A172 (cell line): ENCODE measurements at regions not wholly inside any gene's neighbourhood (a gene's known extent, or its start where the extent isn't known, plus 50 kb on each side); places are given as distances from the start of the nearest gene placed in this dataset.

Experiments
- DNase-seq: peaks from one replicate; pipeline ENCODE4 v3.0.0-alpha.2; 2015; ENCODE audit warnings: low spot score

- no peak for DNase-seq
Observed at GRCh38 chr5:159819591-159820411, 96.5 kb upstream of the ADRA1B start.

GRCh38 chr5:159820692-159821091 lies 95.6 kb upstream of the ADRA1B start:
- no peak for DNase-seq

- DNase-seq, result no peak
Observed at GRCh38 chr5:159821461-159821940, 94.8 kb upstream of the ADRA1B start.

- DNase-seq, result peak; percentile 45
Observed at GRCh38 chr5:159824188-159825161, 91.8 kb upstream of the ADRA1B start.

- peak; percentile 83 for DNase-seq
Observed at GRCh38 chr5:159825551-159826051, 90.7 kb upstream of the ADRA1B start.

- DNase-seq, result peak; percentile 99
Observed at GRCh38 chr5:159826351-159827214, 89.7 kb upstream of the ADRA1B start.

- DNase-seq, result peak; percentile 14
Observed at GRCh38 chr5:159827861-159828260, 88.4 kb upstream of the ADRA1B start.

- DNase-seq, result no peak
Observed at GRCh38 chr5:159832073-159832472, 84.2 kb upstream of the ADRA1B start.

GRCh38 chr5:159833088-159833487 lies 83.2 kb upstream of the ADRA1B start:
- no peak for DNase-seq

GRCh38 chr5:159833846-159834245 lies 82.4 kb upstream of the ADRA1B start:
- DNase-seq, result no peak

- no peak for DNase-seq
Observed at GRCh38 chr5:159835548-159835947, 80.7 kb upstream of the ADRA1B start.

GRCh38 chr5:159836691-159837090 lies 79.6 kb upstream of the ADRA1B start:
- no peak for DNase-seq

GRCh38 chr5:159837860-159838259 lies 78.4 kb upstream of the ADRA1B start:
- no peak for DNase-seq

- DNase-seq, result no peak
Observed at GRCh38 chr5:159838551-159839222, 77.6 kb upstream of the ADRA1B start.

GRCh38 chr5:159844267-159845121 lies 71.8 kb upstream of the ADRA1B start:
- DNase-seq, result no peak

- DNase-seq, result peak; percentile 89
Observed at GRCh38 chr5:159849437-159850083, 66.7 kb upstream of the ADRA1B start.

GRCh38 chr5:159850160-159850559 lies 66.1 kb upstream of the ADRA1B start:
- DNase-seq, result peak; percentile 71

GRCh38 chr5:159851053-159851452 lies 65.2 kb upstream of the ADRA1B start:
- peak; percentile 51 for DNase-seq

- peak; percentile 62 for DNase-seq
Observed at GRCh38 chr5:159854916-159855315, 61.4 kb upstream of the ADRA1B start.
